GM12878 (cell line): ENCODE measurements at regions not wholly inside any gene's neighbourhood (a gene's known extent, or its start where the extent isn't known, plus 50 kb on each side); places are given as distances from the start of the nearest gene placed in this dataset.
"Not testable (repeated sequence)": the region's sequence is repeated elsewhere in the genome, so short reads cannot be mapped to it uniquely, and the experiment has no call there.

Source experiments
- ATAC-seq: fragments of 200-7000 bp; cut with Tn5 transposase; 3 replicates; pipeline ENCODE4 v1.9.1; 2020; ENCODE audit warnings: mild to moderate bottlenecking, moderate library complexity
- BruUV-seq: library from RNA; stranded (reverse); fragments of 400-500 nt; replicated peaks from 2 replicates; lab custom pipeline; 2021; lab: Mats Ljungman, UMichigan
- CTCF ChIA-PET: fragments of 300-600 bp; sonication (Branson Sonifier 250); formaldehyde crosslinking; extraction: SDS; loops from one replicate; lab custom pipeline; 2021; ENCODE audit warnings: inconsistent platforms; lab: Yijun Ruan, JAX
- POLR2A ChIA-PET: fragments of 350-600 bp; formaldehyde crosslinking; extraction: SDS; loops from one replicate; lab custom pipeline; 2021; ENCODE audit warnings: inconsistent platforms; lab: Charles Lee
- RAD21 ChIA-PET: fragments of 300-600 bp; sonication (Branson Sonifier 250); formaldehyde crosslinking; loops from one replicate; lab custom pipeline; 2023; ENCODE audit warnings: antibody characterized with exemption; ENCODE audit not compliant: unreplicated experiment; lab: Charles Lee
- SMC1A ChIA-PET: fragments of 300-600 bp; sonication (Branson Sonifier 250); formaldehyde crosslinking; loops from one replicate; lab custom pipeline; 2023; ENCODE audit not compliant: unreplicated experiment, uncharacterized antibody; lab: Charles Lee
- DNase-seq: peaks from one replicate; pipeline ENCODE4 v3.0.0-alpha.2; 2011; ENCODE audit warnings: low read depth, low spot score
- FAIRE-seq: peaks from 3 replicates; lab custom pipeline; 2011; peaks lifted over from hg19 to GRCh38; lab: Jason Lieb, UNC
- H2AFZ ChIP-seq: 2 replicates; pipeline ENCODE4 v1.6.0; 2011; ENCODE audit warnings: low read depth, low read length, control low read depth; ENCODE audit not compliant: control insufficient read depth
- H3K27ac ChIP-seq: 2 replicates; pipeline ENCODE4 v1.5.1; 2011; ENCODE audit warnings: control low read depth; ENCODE audit not compliant: control insufficient read depth, insufficient read depth
- H3K27me3 ChIP-seq, 2 experiments: replicated peaks in 1 of 2; 2 replicates each; pipeline versions ENCODE4 v1.6.0 to v1.6.1; 2011; ENCODE audit warnings: low read length in 1 of 2; ENCODE audit not compliant: control insufficient read depth in 2 of 2, insufficient read depth in 2 of 2
- H3K36me3 ChIP-seq, 2 experiments: 2 replicates each; pipeline ENCODE4 v1.5.1; 2011; ENCODE audit warnings: low read length in 1 of 2; ENCODE audit not compliant: control insufficient read depth in 2 of 2, insufficient read depth in 2 of 2
- H3K4me1 ChIP-seq: 2 replicates; pipeline ENCODE4 v1.6.1; 2011; ENCODE audit warnings: mild to moderate bottlenecking, low read length, moderate library complexity, mixed read lengths; ENCODE audit not compliant: control insufficient read depth, insufficient read depth
- H3K4me2 ChIP-seq: 2 replicates; pipeline ENCODE4 v1.6.0; 2011; ENCODE audit warnings: control low read depth; ENCODE audit not compliant: control insufficient read depth, insufficient read depth
- H3K4me3 ChIP-seq: fragments of 200-600 bp; sonication (generic); 2 replicates; pipeline ENCODE4 v1.5.1; 2016
- H3K79me2 ChIP-seq: 2 replicates; pipeline ENCODE4 v1.6.0; 2011; ENCODE audit warnings: low read length; ENCODE audit not compliant: control insufficient read depth, insufficient read depth
- H3K9ac ChIP-seq: 2 replicates; pipeline ENCODE4 v1.8.0; 2011; ENCODE audit warnings: low read length, control low read depth, mixed read lengths; ENCODE audit not compliant: control insufficient read depth, insufficient read depth
- H3K9me3 ChIP-seq: replicated peaks from 3 replicates; pipeline ENCODE4 v1.5.1; 2011; ENCODE audit warnings: mild to moderate bottlenecking, low read length; ENCODE audit not compliant: control insufficient read depth, insufficient read depth
- H4K20me1 ChIP-seq: 2 replicates; pipeline ENCODE4 v1.6.0; 2011; ENCODE audit not compliant: control insufficient read depth, insufficient read depth
- SMARCA5 ChIP-seq: fragments of 450-650 bp; IDR thresholded peaks from 2 replicates; pipeline ENCODE4 v1.6.1; 2017; ENCODE audit warnings: mild to moderate bottlenecking
- SPI1 ChIP-seq: IDR thresholded peaks from 2 replicates; pipeline ENCODE4 v1.6.1; 2011; ENCODE audit warnings: low read depth, mild to moderate bottlenecking, low read length, moderate library complexity, borderline replicate concordance; ENCODE audit not compliant: insufficient read depth
- TAF1 ChIP-seq: IDR thresholded peaks from 2 replicates; pipeline ENCODE4 v1.6.1; 2011; ENCODE audit warnings: mild to moderate bottlenecking, low read depth, low read length, borderline replicate concordance
- WGBS: methylation state at CpG from one replicate; pipeline ENCODE4 v1.1.6; 2016; ENCODE audit warnings: low lambda C conversion rate; ENCODE audit not compliant: insufficient replicate concordance, insufficient coverage; ENCODE audit errors: missing lambda C conversion rate; 5-methylcytosine and 5-hydroxymethylcytosine counted together
- in situ Hi-C: fragments of 300-500 bp; cut with MboI; formaldehyde crosslinking; loops from 9 replicates; pipeline ENCODE4 v1.14.3; 2018; ENCODE audit warnings: mixed read lengths
- intact Hi-C: fragments of 100-400 bp; cut with micrococcal nuclease; formaldehyde crosslinking; loops from one replicate; pipeline ENCODE4 v1.14.2; 2022; ENCODE audit not compliant: unreplicated experiment
- TF ChIP-seq, protein P1 (sequence below): IDR thresholded peaks from 2 replicates; pipeline ENCODE4 v1.6.1; 2012; ENCODE audit warnings: mild to moderate bottlenecking, low read depth, low read length

DNA sequence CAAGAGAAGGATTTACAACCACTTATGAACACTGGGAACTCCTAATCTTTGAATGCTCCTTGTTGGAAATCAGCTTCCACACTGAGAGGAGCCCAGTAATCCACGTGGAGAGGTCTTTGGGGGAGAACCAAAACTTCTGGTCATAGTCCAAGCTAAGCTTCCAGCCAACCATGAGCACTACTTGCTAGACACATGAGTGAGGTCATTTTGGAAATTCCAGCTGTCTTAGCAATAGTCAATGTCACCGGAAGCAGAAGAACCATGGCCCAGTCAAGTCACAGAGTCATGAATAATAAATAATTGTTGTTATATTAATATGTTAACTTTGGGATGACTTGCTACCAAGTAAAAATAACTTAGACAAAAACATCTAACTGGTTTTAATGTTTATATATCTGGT lies 324.9 kb upstream of the SGCG start (continued):
- TF ChIP-seq, protein P1, sequence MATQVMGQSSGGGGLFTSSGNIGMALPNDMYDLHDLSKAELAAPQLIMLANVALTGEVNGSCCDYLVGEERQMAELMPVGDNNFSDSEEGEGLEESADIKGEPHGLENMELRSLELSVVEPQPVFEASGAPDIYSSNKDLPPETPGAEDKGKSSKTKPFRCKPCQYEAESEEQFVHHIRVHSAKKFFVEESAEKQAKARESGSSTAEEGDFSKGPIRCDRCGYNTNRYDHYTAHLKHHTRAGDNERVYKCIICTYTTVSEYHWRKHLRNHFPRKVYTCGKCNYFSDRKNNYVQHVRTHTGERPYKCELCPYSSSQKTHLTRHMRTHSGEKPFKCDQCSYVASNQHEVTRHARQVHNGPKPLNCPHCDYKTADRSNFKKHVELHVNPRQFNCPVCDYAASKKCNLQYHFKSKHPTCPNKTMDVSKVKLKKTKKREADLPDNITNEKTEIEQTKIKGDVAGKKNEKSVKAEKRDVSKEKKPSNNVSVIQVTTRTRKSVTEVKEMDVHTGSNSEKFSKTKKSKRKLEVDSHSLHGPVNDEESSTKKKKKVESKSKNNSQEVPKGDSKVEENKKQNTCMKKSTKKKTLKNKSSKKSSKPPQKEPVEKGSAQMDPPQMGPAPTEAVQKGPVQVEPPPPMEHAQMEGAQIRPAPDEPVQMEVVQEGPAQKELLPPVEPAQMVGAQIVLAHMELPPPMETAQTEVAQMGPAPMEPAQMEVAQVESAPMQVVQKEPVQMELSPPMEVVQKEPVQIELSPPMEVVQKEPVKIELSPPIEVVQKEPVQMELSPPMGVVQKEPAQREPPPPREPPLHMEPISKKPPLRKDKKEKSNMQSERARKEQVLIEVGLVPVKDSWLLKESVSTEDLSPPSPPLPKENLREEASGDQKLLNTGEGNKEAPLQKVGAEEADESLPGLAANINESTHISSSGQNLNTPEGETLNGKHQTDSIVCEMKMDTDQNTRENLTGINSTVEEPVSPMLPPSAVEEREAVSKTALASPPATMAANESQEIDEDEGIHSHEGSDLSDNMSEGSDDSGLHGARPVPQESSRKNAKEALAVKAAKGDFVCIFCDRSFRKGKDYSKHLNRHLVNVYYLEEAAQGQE: no peak
- TF ChIP-seq TAF1 (no peak), SPI1 (no peak), SMARCA5 (no peak)

DNA sequence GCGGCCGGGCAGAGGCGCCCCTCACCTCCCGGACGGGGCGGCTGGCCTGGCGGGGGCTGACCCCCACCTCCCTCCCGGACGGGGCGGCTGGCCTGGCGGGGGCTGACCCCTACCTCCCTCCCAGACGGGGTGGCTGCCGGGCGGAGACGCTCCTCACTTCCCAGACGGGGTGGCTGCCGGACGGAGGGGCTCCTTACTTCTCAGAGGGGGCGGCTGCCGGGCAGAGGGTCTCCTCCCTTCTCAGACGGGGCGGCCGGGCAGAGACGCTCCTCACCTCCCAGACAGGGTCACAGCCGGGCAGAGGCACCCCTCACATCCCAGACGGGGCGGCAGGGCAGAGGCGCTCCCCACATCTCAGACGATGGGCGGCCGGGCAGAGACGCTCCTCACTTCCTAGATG lies 321.8 kb upstream of the SGCG start:
- H4K20me1 ChIP-seq, H3K9me3 ChIP-seq, CTCF ChIA-PET, H3K36me3 ChIP-seq, SMC1A ChIA-PET, in situ Hi-C loops, H3K4me1 ChIP-seq, RAD21 ChIA-PET, BruUV-seq, H2AFZ ChIP-seq, H3K27me3 ChIP-seq, H3K4me3 ChIP-seq, H3K27ac ChIP-seq, FAIRE-seq, ATAC-seq, POLR2A ChIA-PET, H3K79me2 ChIP-seq, H3K4me2 ChIP-seq, H3K9ac ChIP-seq, DNase-seq, intact Hi-C loops: not testable (repeated sequence)
- 89% methylated on average over 8 of the region's 32 CpGs for WGBS

DNA sequence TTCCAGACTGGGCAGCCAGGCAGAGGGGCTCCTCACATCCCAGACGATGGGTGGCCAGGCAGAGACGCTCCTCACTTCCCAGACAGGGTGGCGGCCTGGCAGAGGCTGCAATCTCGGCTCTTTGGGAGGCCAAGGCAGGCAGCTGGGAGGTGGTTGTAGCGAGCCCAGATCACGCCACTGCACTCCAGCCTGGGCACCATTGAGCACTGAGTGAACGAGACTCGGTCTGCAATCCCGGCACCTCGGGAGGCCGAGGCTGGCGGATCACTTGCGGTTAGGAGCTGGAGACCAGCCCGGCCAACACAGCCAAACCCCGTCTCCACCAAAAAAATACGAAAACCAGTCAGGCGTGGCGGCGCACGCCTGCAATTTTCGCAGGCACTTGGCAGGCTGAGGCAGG lies 321.4 kb upstream of the SGCG start:
- H3K9me3 ChIP-seq, H3K36me3 ChIP-seq, H3K9ac ChIP-seq, POLR2A ChIA-PET, H2AFZ ChIP-seq, FAIRE-seq, RAD21 ChIA-PET, H3K4me3 ChIP-seq, H3K79me2 ChIP-seq, H3K4me2 ChIP-seq, BruUV-seq, intact Hi-C loops, H4K20me1 ChIP-seq, H3K27me3 ChIP-seq, H3K27ac ChIP-seq, CTCF ChIA-PET, DNase-seq, SMC1A ChIA-PET, H3K4me1 ChIP-seq, in situ Hi-C loops, ATAC-seq: not testable (repeated sequence)
- WGBS: 89% methylated on average over 17 of the region's 21 CpGs
